ENCODE measurements at regions not wholly inside any gene's neighbourhood (a gene's known extent, or its start where the extent isn't known, plus 50 kb on each side); places are given as distances from the start of the nearest gene placed in this dataset.
A peak's percentile ranks its signal among the peaks of the same experiment; 100 is the strongest.

GRCh38 chr4:104901961-104902605 is 244.6 kb upstream of the TET2 start:
- DNase-seq: no peak

GRCh38 chr4:104905065-104905464 is 241.6 kb upstream of the TET2 start:
- no peak for DNase-seq

- no peak for DNase-seq
Observed at GRCh38 chr4:104905546-104905945, 241.1 kb upstream of the TET2 start.

- no peak for DNase-seq
Observed at GRCh38 chr4:104906276-104906675, 240.4 kb upstream of the TET2 start.

GRCh38 chr4:104907074-104907649 is 239.5 kb upstream of the TET2 start:
- no peak for DNase-seq

GRCh38 chr4:104907991-104908390 is 238.7 kb upstream of the TET2 start:
- DNase-seq: no peak

GRCh38 chr4:104909376-104909775 is 237.3 kb upstream of the TET2 start:
- DNase-seq: no peak

- no peak for DNase-seq
Observed at GRCh38 chr4:104912518-104912917, 234.2 kb upstream of the TET2 start.

GRCh38 chr4:104915373-104915772 is 231.3 kb upstream of the TET2 start:
- no peak for DNase-seq

- DNase-seq: no peak
Observed at GRCh38 chr4:104915864-104916263, 230.8 kb upstream of the TET2 start.

GRCh38 chr4:104919406-104919805 is 227.3 kb upstream of the TET2 start:
- DNase-seq: no peak

GRCh38 chr4:104930298-104930697 is 216.4 kb upstream of the TET2 start:
- no peak for DNase-seq

GRCh38 chr4:104930745-104931736 is 215.6 kb upstream of the TET2 start:
- DNase-seq: peak; percentile 23

- DNase-seq: no peak
Observed at GRCh38 chr4:104938624-104939023, 208.1 kb upstream of the TET2 start.

GRCh38 chr4:104940927-104941326 is 205.7 kb upstream of the TET2 start:
- no peak for DNase-seq

- no peak for DNase-seq
Observed at GRCh38 chr4:104941661-104942062, 205.0 kb upstream of the TET2 start.

GRCh38 chr4:104942990-104943743 is 203.5 kb upstream of the TET2 start:
- DNase-seq: no peak

- DNase-seq: no peak
Observed at GRCh38 chr4:104944596-104944995, 202.1 kb upstream of the TET2 start.

GRCh38 chr4:104964410-104965175 is 182.1 kb upstream of the TET2 start:
- DNase-seq: no peak

GRCh38 chr4:104966349-104967033 is 180.2 kb upstream of the TET2 start:
- no peak for DNase-seq

GRCh38 chr4:104967034-104967401 is 179.7 kb upstream of the TET2 start:
- DNase-seq: no peak
